HG02623 (cell line): ENCODE measurements at regions not wholly inside any gene's neighbourhood (a gene's known extent, or its start where the extent isn't known, plus 50 kb on each side); places are given as distances from the start of the nearest gene placed in this dataset.

ENCODE experiments used
- ATAC-seq: cut with Tn5 transposase; IDR thresholded peaks from one replicate; pipeline ENCODE4 v1.9.1; 2021; ENCODE audit warnings: moderate library complexity; ENCODE audit not compliant: unreplicated experiment

GRCh38 chr2:128380061-128380889 is 61.6 kb upstream of the HS6ST1 start:
- ATAC-seq: no peak

GRCh38 chr2:128380961-128381938 is 62.6 kb upstream of the HS6ST1 start:
- no peak for ATAC-seq

GRCh38 chr2:128384446-128384845 is 65.8 kb upstream of the HS6ST1 start:
- no peak for ATAC-seq

GRCh38 chr2:128384956-128385355 is 66.3 kb upstream of the HS6ST1 start:
- ATAC-seq: no peak

GRCh38 chr2:128385365-128385764 is 66.7 kb upstream of the HS6ST1 start:
- no peak for ATAC-seq

- no peak for ATAC-seq
Measured at GRCh38 chr2:128386066-128386465, 67.4 kb upstream of the HS6ST1 start.

GRCh38 chr2:128388499-128388941 is 69.9 kb upstream of the HS6ST1 start:
- no peak for ATAC-seq

GRCh38 chr2:128389388-128390086 is 70.9 kb upstream of the HS6ST1 start:
- no peak for ATAC-seq

- no peak for ATAC-seq
Measured at GRCh38 chr2:128390256-128390990, 71.8 kb upstream of the HS6ST1 start.

- ATAC-seq: no peak
Measured at GRCh38 chr2:128390991-128391630, 72.4 kb upstream of the HS6ST1 start.

- ATAC-seq: no peak
Measured at GRCh38 chr2:128391679-128392078, 73.0 kb upstream of the HS6ST1 start.

GRCh38 chr2:128392207-128392606 is 73.5 kb upstream of the HS6ST1 start:
- ATAC-seq: no peak

GRCh38 chr2:128394007-128394730 is 75.5 kb upstream of the HS6ST1 start:
- ATAC-seq: no peak

GRCh38 chr2:128395196-128395595 is 76.5 kb upstream of the HS6ST1 start:
- no peak for ATAC-seq

- no peak for ATAC-seq
Measured at GRCh38 chr2:128395640-128396499, 77.2 kb upstream of the HS6ST1 start.

GRCh38 chr2:128396500-128396891 is 77.8 kb upstream of the HS6ST1 start:
- no peak for ATAC-seq

- no peak for ATAC-seq
Measured at GRCh38 chr2:128396946-128397345, 78.3 kb upstream of the HS6ST1 start.

- ATAC-seq: no peak
Measured at GRCh38 chr2:128399256-128399655, 80.6 kb upstream of the HS6ST1 start.
